Testis (tissue), 2 donors: ENCODE measurements at regions not wholly inside any gene's neighbourhood (a gene's known extent, or its start where the extent isn't known, plus 50 kb on each side); places are given as distances from the start of the nearest gene placed in this dataset.

Source experiments
- CTCF ChIP-seq, 3 experiments: fragments of 450-650 bp in 2 of 3; fragments of 200-600 bp in 1 of 3; sonication (generic) in 1 of 3; IDR thresholded peaks; one replicate each; pipeline ENCODE4 v1.5.1; 2016 to 2019; ENCODE audit warnings: antibody characterized with exemption in 3 of 3, mild to moderate bottlenecking in 2 of 3, moderate library complexity in 1 of 3
- POLR2A ChIP-seq: fragments of 450-650 bp; IDR thresholded peaks from one replicate; pipeline ENCODE4 v1.6.1; 2017; ENCODE audit warnings: antibody characterized with exemption, mild to moderate bottlenecking, moderate library complexity

- TF ChIP-seq CTCF (IDR thresholded peaks at IDR 0.05) (no peak), POLR2A (no peak)
Observed at GRCh38 chr6:113796038-113796437, 61.1 kb upstream of the MARCKS start.
